NCI-H2029 (cell line): ENCODE measurements at regions not wholly inside any gene's neighbourhood (a gene's known extent, or its start where the extent isn't known, plus 50 kb on each side); places are given as distances from the start of the nearest gene placed in this dataset.

ENCODE experiments used
- DNase-seq: peaks from one replicate; lab custom pipeline; 2025; lab: John Stamatoyannopoulos, UW

- DNase-seq: no peak
These were observed 485.3 kb downstream of the TBC1D22A start for GRCh38 chr22:47247579-47248240.

GRCh38 chr22:47245786-47246185 lies 483.3 kb downstream of the TBC1D22A start:
- DNase-seq: no peak

GRCh38 chr22:47245286-47245685 lies 482.8 kb downstream of the TBC1D22A start:
- DNase-seq: no peak

GRCh38 chr22:47240116-47240515 lies 477.7 kb downstream of the TBC1D22A start:
- DNase-seq: no peak

- DNase-seq: no peak
These were observed 477.0 kb downstream of the TBC1D22A start for GRCh38 chr22:47239474-47239860.

GRCh38 chr22:47238690-47239473 lies 476.4 kb downstream of the TBC1D22A start:
- DNase-seq: no peak

- DNase-seq: no peak
These were observed 475.5 kb downstream of the TBC1D22A start for GRCh38 chr22:47237890-47238480.

GRCh38 chr22:47236718-47237117 lies 474.3 kb downstream of the TBC1D22A start:
- DNase-seq: no peak

GRCh38 chr22:47236161-47236560 lies 473.7 kb downstream of the TBC1D22A start:
- DNase-seq: no peak

- DNase-seq: no peak
These were observed 471.1 kb downstream of the TBC1D22A start for GRCh38 chr22:47233316-47234243.

- no peak for DNase-seq
These were observed 470.3 kb downstream of the TBC1D22A start for GRCh38 chr22:47232753-47233152.

GRCh38 chr22:47232197-47232596 lies 469.7 kb downstream of the TBC1D22A start:
- no peak for DNase-seq

- DNase-seq: no peak
These were observed 469.3 kb downstream of the TBC1D22A start for GRCh38 chr22:47231759-47232158.

- no peak for DNase-seq
These were observed 468.3 kb downstream of the TBC1D22A start for GRCh38 chr22:47230741-47231140.

- no peak for DNase-seq
These were observed 467.8 kb downstream of the TBC1D22A start for GRCh38 chr22:47230251-47230650.

- no peak for DNase-seq
These were observed 466.3 kb downstream of the TBC1D22A start for GRCh38 chr22:47228767-47229166.

GRCh38 chr22:47225931-47226633 lies 463.6 kb downstream of the TBC1D22A start:
- DNase-seq: no peak

GRCh38 chr22:47225080-47225930 lies 462.9 kb downstream of the TBC1D22A start:
- no peak for DNase-seq
